HG03354 (cell line): ENCODE measurements at regions not wholly inside any gene's neighbourhood (a gene's known extent, or its start where the extent isn't known, plus 50 kb on each side); places are given as distances from the start of the nearest gene placed in this dataset.
A peak's percentile ranks its signal among the peaks of the same experiment; 100 is the strongest.
"Not testable (repeated sequence)": the region's sequence is repeated elsewhere in the genome, so short reads cannot be mapped to it uniquely, and the experiment has no call there.

Experiments
- ATAC-seq: cut with Tn5 transposase; IDR thresholded peaks from one replicate; pipeline ENCODE4 v1.9.1; 2021; ENCODE audit warnings: mild to moderate bottlenecking; ENCODE audit not compliant: unreplicated experiment, poor library complexity, severe bottlenecking

- ATAC-seq, result no peak
Measured at GRCh38 chr4:114085611-114086345, 106.3 kb upstream of the ARSJ start.

DNA sequence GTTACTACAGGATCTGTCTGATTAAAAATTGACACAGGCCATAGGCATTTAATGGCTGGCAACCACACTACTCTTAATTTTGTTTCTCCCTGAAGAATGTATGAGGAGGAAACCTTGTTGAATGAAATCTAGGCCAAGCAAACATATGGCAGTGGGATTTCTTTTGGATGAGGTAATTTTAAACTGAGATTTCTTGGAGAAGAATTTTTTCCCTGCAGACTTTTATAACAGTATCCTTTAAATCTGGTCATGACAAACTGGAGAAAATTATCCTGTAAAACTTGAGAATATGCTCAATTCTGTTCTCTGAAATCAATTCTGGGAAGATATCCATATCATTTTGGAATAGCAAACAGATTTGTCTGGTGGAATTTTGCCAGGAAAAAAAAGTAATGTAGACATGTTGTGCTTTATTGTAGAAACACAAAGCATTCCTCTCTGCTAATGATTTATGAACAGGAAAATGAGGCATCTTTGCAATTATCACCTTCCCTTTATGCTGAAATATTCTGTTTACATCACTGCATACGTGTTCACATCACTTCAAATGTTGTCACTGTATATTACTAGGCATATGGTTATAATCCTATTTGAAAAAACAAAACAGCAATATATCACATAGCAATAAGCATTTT lies 108.3 kb upstream of the ARSJ start:
- no peak for ATAC-seq

GRCh38 chr4:114088481-114088880 lies 109.0 kb upstream of the ARSJ start:
- ATAC-seq, result no peak

GRCh38 chr4:114091546-114091945 lies 112.1 kb upstream of the ARSJ start:
- ATAC-seq, result no peak

DNA sequence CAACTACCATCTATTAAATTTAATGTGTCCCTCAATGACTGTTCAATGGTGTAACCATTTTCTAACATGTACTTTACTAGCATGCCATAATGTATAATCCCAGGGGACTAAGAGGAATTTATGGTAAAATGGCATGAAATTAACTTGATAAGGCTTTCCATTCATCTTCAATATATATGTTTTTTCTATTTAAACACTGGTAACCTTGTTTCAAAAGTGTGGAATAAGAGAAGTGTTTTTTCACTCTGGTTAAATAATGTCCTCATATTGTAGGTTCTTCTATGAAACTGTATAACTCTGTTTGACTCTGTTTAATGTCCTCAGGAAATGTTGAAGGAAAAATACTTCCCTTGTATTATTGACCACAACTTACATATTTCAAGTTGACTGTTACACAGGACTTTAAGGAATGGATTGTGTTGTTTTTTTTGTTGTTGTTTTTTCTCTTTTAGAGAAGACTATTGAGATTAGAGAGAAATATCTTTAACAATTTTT lies 113.8 kb upstream of the ARSJ start:
- ATAC-seq, result no peak

- no peak for ATAC-seq
Measured at GRCh38 chr4:114100288-114101031, 121.0 kb upstream of the ARSJ start.

- peak; percentile 60 for ATAC-seq
Measured at GRCh38 chr4:114103908-114104307, 124.5 kb upstream of the ARSJ start.

DNA sequence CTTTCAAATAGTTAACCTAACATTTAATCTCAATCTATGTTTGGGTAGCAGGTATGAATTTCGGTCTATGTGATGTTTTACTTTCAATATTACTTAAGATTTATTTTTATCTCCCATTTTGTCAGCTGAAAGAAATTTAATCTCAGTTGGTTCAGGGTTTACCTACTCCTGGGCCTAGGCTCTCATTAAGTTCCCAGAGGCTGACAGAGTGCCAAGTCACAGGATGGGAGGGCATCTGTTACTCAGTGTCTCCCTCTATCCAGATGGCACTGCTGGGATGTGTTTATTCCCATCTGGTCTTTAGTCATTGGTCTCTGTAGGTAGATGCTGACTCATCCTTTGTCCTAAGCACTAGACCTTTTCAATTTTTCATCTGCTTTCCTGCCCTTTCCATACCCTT lies 129.4 kb upstream of the ARSJ start:
- ATAC-seq, result peak; percentile 56

DNA sequence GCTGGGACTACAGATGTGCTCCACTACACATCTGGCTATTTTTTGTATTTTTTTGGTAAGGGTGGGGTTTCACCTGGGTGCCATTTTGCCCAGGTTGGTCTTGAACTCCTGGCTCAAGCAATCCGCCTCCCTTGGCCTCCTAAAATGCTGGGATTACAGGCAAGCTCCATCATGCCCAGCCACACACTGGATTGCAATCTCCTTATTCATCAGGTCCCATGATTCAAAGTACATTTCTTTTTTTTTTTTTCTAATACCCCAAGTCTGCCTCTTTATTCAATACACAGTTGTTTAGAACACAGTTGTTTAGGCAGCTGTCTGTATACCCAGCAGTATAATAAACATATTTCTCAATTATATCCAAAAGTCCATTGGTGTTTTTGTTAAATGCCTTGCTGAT lies 130.3 kb upstream of the ARSJ start:
- no peak for ATAC-seq

GRCh38 chr4:114115526-114115925 lies 136.1 kb upstream of the ARSJ start:
- ATAC-seq, result no peak

GRCh38 chr4:114116861-114117260 lies 137.4 kb upstream of the ARSJ start:
- ATAC-seq, result no peak

GRCh38 chr4:114121221-114121620 lies 141.8 kb upstream of the ARSJ start:
- ATAC-seq, result no peak

- no peak for ATAC-seq
Measured at GRCh38 chr4:114132199-114132598, 152.8 kb upstream of the ARSJ start.

DNA sequence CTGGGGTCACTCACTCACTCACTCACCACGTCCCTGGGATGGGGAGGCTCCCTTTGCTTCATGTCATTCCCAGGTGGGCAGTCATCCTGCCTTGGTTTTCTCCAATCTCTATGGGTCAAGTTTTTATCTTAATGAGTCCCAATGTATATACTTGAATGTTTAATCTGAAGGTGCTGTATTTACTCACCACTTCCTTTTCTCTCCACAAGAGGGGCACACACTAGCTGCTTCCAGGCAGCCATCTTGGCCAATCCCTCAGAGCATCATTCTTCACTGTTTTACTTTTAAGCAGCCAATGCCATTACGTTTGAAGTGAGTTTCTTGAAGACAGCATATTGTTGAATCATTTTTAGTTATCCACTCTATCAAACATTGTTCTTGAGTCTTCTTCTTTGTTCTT lies 153.4 kb upstream of the ARSJ start:
- peak; percentile 93 for ATAC-seq

DNA sequence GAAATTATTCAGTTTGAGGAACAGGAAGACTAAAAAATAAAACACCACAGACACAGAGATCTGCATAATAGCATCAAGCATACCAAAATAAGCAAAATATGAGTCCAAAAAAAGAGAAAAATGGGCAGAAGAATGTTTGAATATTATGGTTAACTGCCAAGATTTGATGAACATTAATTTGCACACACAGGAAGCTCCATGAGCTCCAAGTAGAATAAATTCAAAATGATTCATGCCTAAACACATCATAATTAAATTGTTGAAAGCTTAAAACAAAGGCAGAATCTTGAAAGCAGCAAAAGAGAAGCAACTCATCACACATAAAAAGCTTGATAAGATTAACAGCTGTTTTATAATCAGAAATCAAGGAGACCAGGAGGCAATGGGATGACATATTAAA lies 156.6 kb upstream of the ARSJ start:
- no peak for ATAC-seq

- no peak for ATAC-seq
Measured at GRCh38 chr4:114137984-114138383, 158.5 kb upstream of the ARSJ start.

DNA sequence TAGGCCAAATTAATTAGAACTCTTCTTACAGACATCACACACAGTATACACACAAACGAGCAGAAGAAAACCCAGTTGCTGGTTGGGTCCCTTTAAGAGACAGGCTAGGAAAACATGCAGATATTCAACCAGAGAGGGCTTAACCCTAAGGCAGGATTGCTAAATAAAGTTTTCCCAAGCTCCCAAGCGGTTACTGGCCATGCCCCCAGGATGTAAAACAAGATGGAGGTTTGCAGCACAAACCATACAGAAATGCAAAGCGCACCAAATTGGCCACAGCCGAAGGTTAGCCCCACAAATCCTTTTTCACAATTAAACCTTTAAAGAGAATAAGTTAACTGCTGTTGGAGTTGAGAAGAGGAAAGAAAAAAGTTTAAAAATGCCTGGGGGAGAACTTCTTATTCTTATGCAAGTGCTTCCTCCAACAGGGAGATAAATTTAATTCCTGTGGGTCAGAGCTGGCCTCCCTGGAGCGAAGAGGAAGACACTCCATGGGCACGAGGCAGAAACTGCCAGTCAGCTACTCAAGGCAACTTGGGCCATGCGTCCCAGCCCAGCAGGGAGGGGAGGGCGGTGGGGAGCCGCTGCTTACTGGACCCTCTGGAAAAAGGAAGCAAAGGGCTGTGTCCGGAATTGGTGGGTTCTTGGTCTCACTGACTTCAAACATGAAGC lies 167.6 kb upstream of the ARSJ start:
- ATAC-seq, result peak; percentile 47

DNA sequence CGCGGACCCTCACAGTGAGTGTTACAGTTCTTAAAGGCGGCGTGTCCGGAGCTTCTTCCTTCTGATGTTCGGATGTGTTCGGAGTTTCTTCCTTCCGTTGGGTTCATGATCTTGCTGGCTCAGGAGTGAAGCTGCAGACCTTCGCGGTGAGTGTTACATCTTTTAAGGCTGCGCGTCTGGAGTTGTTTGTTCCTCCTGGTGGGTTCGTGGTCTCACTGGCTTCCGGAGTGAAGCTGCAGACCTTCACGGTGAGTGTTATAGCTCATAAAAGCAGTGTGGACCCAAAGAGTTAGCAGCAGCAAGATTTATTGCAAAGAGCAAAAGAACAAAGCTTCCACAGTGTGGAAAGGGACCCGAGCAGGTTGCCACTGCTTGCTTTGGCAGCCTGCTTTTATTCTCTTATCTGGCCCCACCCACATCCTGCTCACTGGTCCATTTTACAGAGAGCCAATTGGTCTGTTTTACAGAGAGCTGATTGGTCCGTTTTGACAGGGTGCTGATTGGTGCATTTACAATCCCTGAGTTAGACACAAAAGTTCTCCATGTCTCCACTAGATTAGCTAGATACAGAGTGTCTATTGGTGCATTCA lies 168.3 kb upstream of the ARSJ start:
- not testable (repeated sequence) for ATAC-seq

DNA sequence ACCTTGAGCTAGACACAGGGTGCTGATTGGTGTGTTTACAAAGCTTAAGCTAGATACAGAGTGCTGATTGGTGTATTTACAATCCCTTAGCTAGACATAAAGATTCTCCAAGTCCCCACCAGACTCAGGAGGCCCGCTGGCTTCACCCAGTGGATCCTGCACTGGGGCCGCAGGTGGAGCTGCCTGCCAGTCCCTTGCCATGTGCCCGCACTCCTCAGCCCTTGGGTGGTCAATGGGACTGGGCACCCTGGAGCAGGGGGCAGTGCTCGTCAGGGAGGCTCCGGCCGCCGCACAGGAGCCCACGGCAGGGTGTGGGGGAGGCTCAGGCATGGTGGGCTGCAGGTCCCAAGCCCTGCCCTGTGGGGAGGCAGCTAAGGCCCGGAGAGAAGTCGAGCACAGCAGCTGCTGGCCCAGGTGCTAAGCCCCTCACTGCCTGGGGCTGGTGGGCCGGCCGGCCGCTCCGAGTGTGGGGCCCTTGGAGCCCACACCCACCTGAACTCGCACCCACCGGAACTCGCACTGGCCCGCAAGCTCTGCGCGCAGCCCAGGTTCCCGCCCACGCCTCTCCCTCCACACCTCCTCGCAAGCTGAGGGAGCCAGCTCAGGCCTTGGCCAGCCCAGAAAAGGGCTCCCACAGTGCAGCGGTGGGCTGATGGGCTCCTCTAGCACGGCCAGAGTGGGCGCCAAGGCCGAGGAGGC lies 169.1 kb upstream of the ARSJ start:
- not testable (repeated sequence) for ATAC-seq
